K562 (cell line): ENCODE measurements at regions not wholly inside any gene's neighbourhood (a gene's known extent, or its start where the extent isn't known, plus 50 kb on each side); places are given as distances from the start of the nearest gene placed in this dataset.

ENCODE experiments used
- ATAC-seq: fragments of 200-7000 bp; cut with Tn5 transposase; 3 replicates; pipeline ENCODE4 v1.9.1; 2020; ENCODE audit warnings: moderate library complexity
- BruUV-seq: library from RNA; stranded (reverse); fragments of 400-500 nt; replicated peaks from 2 replicates; lab custom pipeline; 2021; lab: Mats Ljungman, UMichigan
- CTCF ChIA-PET: fragments of 300-600 bp; formaldehyde crosslinking; extraction: SDS; loops from one replicate; lab custom pipeline; 2021; ENCODE audit warnings: low intra/inter-chr PET ratio; lab: Yijun Ruan, JAX
- POLR2A ChIA-PET: fragments of 300-600, 350-650 bp; sonication (Branson Sonifier 250); formaldehyde crosslinking; extraction: SDS; loops from one replicate; lab custom pipeline; 2021; ENCODE audit warnings: antibody characterized with exemption, inconsistent platforms; lab: Yijun Ruan, JAX
- DNase-seq, 4 experiments: peaks; one replicate each; pipeline versions ENCODE4 v3.0.0 to v3.0.0-alpha.2; 2011 to 2018; ENCODE audit warnings: low spot score in 3 of 4, mixed read lengths in 3 of 4; ENCODE audit errors: extremely low read depth in 1 of 4
- FAIRE-seq: peaks from 2 replicates; lab custom pipeline; 2011; peaks lifted over from hg19 to GRCh38; lab: Jason Lieb, UNC
- H2AFZ ChIP-seq: 2 replicates; pipeline ENCODE4 v1.6.0; 2011; ENCODE audit warnings: low read depth, low read length, control low read depth, inconsistent platforms
- H3K27ac ChIP-seq: fragments of 200-600 bp; 3 replicates; pipeline ENCODE4 v1.8.0; 2011; ENCODE audit warnings: low read depth, mild to moderate bottlenecking, control low read depth, inconsistent platforms, low read length, moderate library complexity, mixed read lengths; ENCODE audit errors: extremely low read depth
- H3K27me3 ChIP-seq, 2 experiments: fragments of 300-600 bp in 1 of 2; 2 replicates in 1 of 2; 3 replicates in 1 of 2; pipeline versions ENCODE4 v1.6.0 to v1.8.0; 2011; ENCODE audit warnings: inconsistent platforms in 2 of 2, low read length in 2 of 2, mild to moderate bottlenecking in 1 of 2, mixed read lengths in 1 of 2, moderate library complexity in 1 of 2; ENCODE audit not compliant: control insufficient read depth in 2 of 2, insufficient read depth in 2 of 2
- H3K36me3 ChIP-seq: fragments of 300-600 bp; 3 replicates; pipeline ENCODE4 v1.8.0; 2011; ENCODE audit warnings: mild to moderate bottlenecking, low read length, inconsistent platforms; ENCODE audit not compliant: control insufficient read depth, insufficient read depth
- H3K4me1 ChIP-seq, 2 experiments: fragments of 200-600 bp in 1 of 2; replicated peaks in 1 of 2; 2 replicates in 1 of 2; 3 replicates in 1 of 2; pipeline versions ENCODE4 v1.5.1 to v1.8.0; 2011; ENCODE audit warnings: inconsistent platforms in 2 of 2, low read length in 2 of 2, mild to moderate bottlenecking in 1 of 2, mixed read lengths in 1 of 2, moderate library complexity in 1 of 2; ENCODE audit not compliant: control insufficient read depth in 2 of 2, insufficient read depth in 2 of 2
- H3K4me2 ChIP-seq: 2 replicates; pipeline ENCODE4 v1.6.1; 2011; ENCODE audit warnings: low read length, control low read depth, inconsistent platforms, mixed read lengths; ENCODE audit not compliant: insufficient read depth
- H3K4me3 ChIP-seq: fragments of 200-600 bp; sonication (generic), shearing (Covaris generic); 2 replicates; pipeline ENCODE4 v1.5.1; 2016; ENCODE audit warnings: control low read depth, inconsistent platforms
- H3K79me2 ChIP-seq: fragments of 200-600 bp; 3 replicates; pipeline ENCODE4 v1.8.0; 2011; ENCODE audit warnings: low read length, inconsistent platforms; ENCODE audit not compliant: control insufficient read depth, insufficient read depth
- H3K9ac ChIP-seq, 2 experiments: 2 replicates each; pipeline versions ENCODE4 v1.6.0 to v1.6.1; 2011; ENCODE audit warnings: low read depth in 2 of 2, low read length in 2 of 2, control low read depth in 1 of 2, inconsistent platforms in 1 of 2, mild to moderate bottlenecking in 1 of 2, mixed read lengths in 1 of 2; ENCODE audit not compliant: insufficient read depth in 1 of 2
- H3K9me1 ChIP-seq: one replicate; pipeline ENCODE4 v1.6.0; 2011; ENCODE audit warnings: inconsistent platforms, mild to moderate bottlenecking, low read length, moderate library complexity; ENCODE audit not compliant: control insufficient read depth, insufficient read depth
- H3K9me3 ChIP-seq: replicated peaks from 2 replicates; pipeline ENCODE4 v1.5.1; 2011; ENCODE audit warnings: low read depth, low read length, inconsistent platforms; ENCODE audit not compliant: control insufficient read depth, insufficient read depth
- H4K20me1 ChIP-seq: replicated peaks from 2 replicates; pipeline ENCODE4 v1.6.1; 2011; ENCODE audit warnings: low read length, inconsistent platforms, mixed read lengths; ENCODE audit not compliant: control insufficient read depth, insufficient read depth
- CTCF ChIP-seq, 3 experiments: IDR thresholded peaks in 2 of 3; conservative IDR thresholded peaks in 1 of 3; 2 replicates each; pipeline ENCODE4 v1.5.1; 2011 to 2012; ENCODE audit warnings: low read length in 3 of 3, mild to moderate bottlenecking in 3 of 3, control low read depth in 2 of 3, improper control_type of control experiment in 1 of 3, inconsistent platforms in 1 of 3, low read depth in 1 of 3, mixed read lengths in 1 of 3, moderate library complexity in 1 of 3; ENCODE audit not compliant: insufficient read depth in 2 of 3
- DEAF1 ChIP-seq: fragments of 450-650 bp; formaldehyde crosslinking; IDR thresholded peaks from 2 replicates; pipeline ENCODE4 v1.4.0; 2020; ENCODE audit warnings: mild to moderate bottlenecking, moderate library complexity
- KLF13 ChIP-seq: fragments of 450-650 bp; IDR thresholded peaks from 2 replicates; pipeline ENCODE4 v1.6.1; 2016; ENCODE audit warnings: missing genetic modification characterization, low read depth, mild to moderate bottlenecking, missing compliant biosample characterization, moderate library complexity, borderline replicate concordance
- NFRKB ChIP-seq: fragments of 450-650 bp; IDR thresholded peaks from 2 replicates; pipeline ENCODE4 v1.6.1; 2016; ENCODE audit warnings: low read depth
- RAD21 ChIP-seq, 2 experiments: fragments of 250-450 bp in 1 of 2; fragments of 450-650 bp in 1 of 2; sonication (Bioruptor Pico) in 1 of 2; formaldehyde crosslinking in 1 of 2; IDR thresholded peaks in 1 of 2; conservative IDR thresholded peaks in 1 of 2; 2 replicates each; pipeline versions ENCODE4 v1.4.0 to v1.8.0; 2020 to 2022; ENCODE audit warnings: mild to moderate bottlenecking in 2 of 2, moderate library complexity in 1 of 2
- ZBTB17 ChIP-seq: fragments of 450-650 bp; formaldehyde crosslinking; IDR thresholded peaks from 2 replicates; pipeline ENCODE4 v1.4.0; 2020; ENCODE audit warnings: mild to moderate bottlenecking
- WGBS: fragments of 100-300 bp; shearing (Covaris generic); methylation state at CpG from one replicate; pipeline ENCODE4 v1.1.6; 2016; ENCODE audit warnings: low coverage, mixed read lengths; ENCODE audit not compliant: insufficient coverage; ENCODE audit errors: missing lambda C conversion rate; 5-methylcytosine and 5-hydroxymethylcytosine counted together
- in situ Hi-C: fragments of 300-500 bp; cut with MboI; formaldehyde crosslinking; loops from 4 replicates; pipeline ENCODE4 v1.15.0; 2018; ENCODE audit warnings: inconsistent platforms, mixed read lengths
- intact Hi-C: fragments of 100-400 bp; cut with micrococcal nuclease; formaldehyde crosslinking; loops from 2 replicates; pipeline ENCODE4 v1.14.2; 2022

- no peaks in the 10 kb centered on the region; a peak in 1 of 5 replicates for H3K4me1 ChIP-seq
- no peak overlapping the region for H3K4me2 ChIP-seq
- H3K79me2 ChIP-seq, result no peaks in the 10 kb centered on the region
- intact Hi-C loops, result no loop called here
- H3K36me3 ChIP-seq, result no peaks in the 10 kb centered on the region
- no peaks in the 10 kb centered on the region for H3K9me1 ChIP-seq
- no TSS peak for BruUV-seq
- TF ChIP-seq NFRKB (no peak), RAD21 (CRISPR knock-in tag; conservative IDR thresholded peaks at IDR 0.05 in 1 of 2, IDR thresholded peaks at IDR 0.05 in 1 of 2) (peak; percentile 39 to 80; a peak in 3 of 4 replicates), ZBTB17 (0 out of 2 replicates have a peak, but pooled peaks have one; percentile 16), CTCF (IDR thresholded peaks at IDR 0.05 in 2 of 3, conservative IDR thresholded peaks at IDR 0.05 in 1 of 3; ENCODE audit: insufficient read depth in 2 of 3, low read depth in 1 of 3, low read length in 3 of 3) (peak in 2 of 3 experiments; percentile 14 to 23; a peak in 2 of 6 replicates), DEAF1 (0 out of 2 replicates have a peak, but pooled peaks have one; percentile 45), KLF13 (tag) (no peak)
- peak; percentile 42; the same call in 2 of the 3 replicates for ATAC-seq
- no peak overlapping the region for H3K9ac ChIP-seq
- H4K20me1 ChIP-seq, result no peaks in the 10 kb centered on the region; the same call in 1 of the 2 replicates
- no peaks in the 10 kb centered on the region for H3K27me3 ChIP-seq
- 2% methylated on average over 4 of the region's 4 CpGs for WGBS
- H3K9me3 ChIP-seq, result no peaks in the 10 kb centered on the region
- CTCF ChIA-PET, result interaction anchor here (1.3 kb wide), 1 partner anchor 316 kb away, joined by 5 read pairs; no protein-coding TSS in a partner anchor
- FAIRE-seq, result no peak
- POLR2A ChIA-PET, result interaction anchor here (0.6 to 0.8 kb wide), 4 partner anchors 9 to 679 kb away, joined by 3 read pairs; no protein-coding TSS in a partner anchor
- no peak overlapping the region for H2AFZ ChIP-seq
- in situ Hi-C loops, result no loop called here
- no peak overlapping the region for H3K27ac ChIP-seq
- no peak for DNase-seq
- no peak overlapping the region for H3K4me3 ChIP-seq
These were observed 77.4 kb upstream of the TMEM170B start for GRCh38 chr6:11460001-11460668.
